Mucosa of descending colon (tissue), 3 donors: ENCODE measurements at regions not wholly inside any gene's neighbourhood (a gene's known extent, or its start where the extent isn't known, plus 50 kb on each side); places are given as distances from the start of the nearest gene placed in this dataset.
"Not testable (repeated sequence)": the region's sequence is repeated elsewhere in the genome, so short reads cannot be mapped to it uniquely, and the experiment has no call there.

Experiments
- ATAC-seq: fragments of 200-7000 bp; cut with Tn5 transposase; one replicate; pipeline ENCODE4 v1.9.1; 2020; ENCODE audit warnings: mild to moderate bottlenecking, moderate library complexity
- DNase-seq, 3 donors: peaks; one replicate each; pipeline ENCODE4 v3.0.0-alpha.2; 2020
- H3K36me3 ChIP-seq: fragments of 200-600 bp; one replicate; pipeline ENCODE4 v1.8.0; 2021; ENCODE audit warnings: low read depth, mild to moderate bottlenecking
- H3K4me1 ChIP-seq: fragments of 200-600 bp; one replicate; pipeline ENCODE4 v1.8.0; 2021; ENCODE audit warnings: low read depth, mild to moderate bottlenecking
- H3K4me3 ChIP-seq: fragments of 200-600 bp; one replicate; pipeline ENCODE4 v1.8.0; 2021; ENCODE audit warnings: mild to moderate bottlenecking
- H3K9me3 ChIP-seq: fragments of 200-600 bp; one replicate; pipeline ENCODE4 v1.8.0; 2021; ENCODE audit warnings: mild to moderate bottlenecking
- intact Hi-C, 2 donors: fragments of 100-400 bp; cut with DNase I in 1 of 2; cut with micrococcal nuclease in 1 of 2; formaldehyde crosslinking; loops; one replicate each; pipeline versions ENCODE4 v1.11.0 to v1.11.1; 2022; cut with DNase I, micrococcal nuclease
- donor health status: DM: no; HTN: no; CAD: no; lungs with moderate emphysema.
- donor health status: DM: no; HTN: no; CAD: no.
- donor health status: DM: no; HTN: yes; CAD: no.

- H3K4me1 ChIP-seq, H3K9me3 ChIP-seq, intact Hi-C loops, H3K36me3 ChIP-seq, DNase-seq, H3K4me3 ChIP-seq: not testable (repeated sequence)
- ATAC-seq, result peak; percentile 45
Observed at GRCh38 chr1:149713513-149713912, 69.0 kb upstream of the FCGR1A start.

DNA sequence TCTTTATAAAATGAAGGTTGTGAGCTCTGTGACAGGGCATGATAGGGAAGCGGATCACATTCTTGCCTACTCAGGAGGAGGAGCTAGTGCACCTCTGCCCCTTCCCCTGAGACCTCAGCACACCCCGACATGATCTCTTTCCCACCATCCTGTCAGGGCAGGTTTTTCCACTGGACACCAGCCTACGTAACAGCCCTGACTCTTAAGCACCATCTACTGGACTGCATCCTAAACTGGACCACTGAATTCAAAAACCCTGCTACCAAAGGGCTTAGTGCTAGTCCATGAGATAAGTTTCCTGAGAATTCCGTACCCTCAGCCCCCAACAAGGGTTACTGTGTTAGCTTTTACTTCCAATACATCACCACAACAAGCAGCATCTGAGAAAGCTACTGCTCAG, 68.5 kb upstream of the FCGR1A start:
- H3K4me3 ChIP-seq, H3K9me3 ChIP-seq, H3K4me1 ChIP-seq, H3K36me3 ChIP-seq, DNase-seq, intact Hi-C loops: not testable (repeated sequence)
- ATAC-seq, result peak; percentile 49

- intact Hi-C loops, H3K4me3 ChIP-seq, ATAC-seq, DNase-seq, H3K36me3 ChIP-seq, H3K9me3 ChIP-seq, H3K4me1 ChIP-seq: not testable (repeated sequence)
Observed at GRCh38 chr1:149724618-149725302, 57.7 kb upstream of the FCGR1A start.

DNA sequence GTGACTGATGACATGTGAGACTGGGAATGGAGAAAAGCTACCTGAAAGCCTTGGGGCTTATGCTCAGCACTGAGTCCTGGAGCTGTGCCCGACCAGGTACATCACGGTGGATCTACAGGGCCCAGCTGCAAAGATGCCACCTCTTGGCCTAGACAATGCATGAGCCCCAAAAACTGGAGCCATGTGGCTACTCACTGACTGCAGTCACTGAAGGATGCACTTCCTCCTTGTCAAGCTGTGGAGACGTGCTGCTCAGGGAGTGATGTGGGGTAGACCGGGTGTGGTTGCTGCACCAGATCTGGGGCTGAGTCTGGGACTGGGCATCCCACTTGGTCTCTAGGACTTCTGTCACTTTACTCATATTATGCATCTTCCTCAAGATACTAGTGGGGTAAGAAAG, 55.8 kb upstream of the FCGR1A start:
- intact Hi-C loops, ATAC-seq, H3K36me3 ChIP-seq, H3K9me3 ChIP-seq, DNase-seq, H3K4me3 ChIP-seq, H3K4me1 ChIP-seq: not testable (repeated sequence)

GRCh38 chr1:149728598-149728997, 53.9 kb upstream of the FCGR1A start:
- H3K9me3 ChIP-seq, H3K4me3 ChIP-seq, intact Hi-C loops, H3K36me3 ChIP-seq, DNase-seq, ATAC-seq, H3K4me1 ChIP-seq: not testable (repeated sequence)
